NCI-H2196 (cell line): ENCODE measurements at regions not wholly inside any gene's neighbourhood (a gene's known extent, or its start where the extent isn't known, plus 50 kb on each side); places are given as distances from the start of the nearest gene placed in this dataset.

Experiments used
- DNase-seq: peaks from one replicate; lab custom pipeline; 2025; ENCODE audit not compliant: unreplicated experiment; lab: John Stamatoyannopoulos, UW

- DNase-seq, result no peak
These were observed 91.2 kb upstream of the ELOVL6 start for GRCh38 chr4:110289601-110290100.

- no peak for DNase-seq
These were observed 88.7 kb upstream of the ELOVL6 start for GRCh38 chr4:110287130-110287529.

- DNase-seq, result no peak
These were observed 79.7 kb upstream of the ELOVL6 start for GRCh38 chr4:110278127-110278526.

- no peak for DNase-seq
These were observed 77.5 kb upstream of the ELOVL6 start for GRCh38 chr4:110275871-110276270.

GRCh38 chr4:110271986-110272385 is 73.6 kb upstream of the ELOVL6 start:
- no peak for DNase-seq

- DNase-seq, result no peak
These were observed 72.2 kb upstream of the ELOVL6 start for GRCh38 chr4:110270492-110271197.

GRCh38 chr4:110268790-110269189 is 70.4 kb upstream of the ELOVL6 start:
- DNase-seq, result no peak

- DNase-seq, result no peak
These were observed 69.9 kb upstream of the ELOVL6 start for GRCh38 chr4:110268352-110268751.

- no peak for DNase-seq
These were observed 67.7 kb upstream of the ELOVL6 start for GRCh38 chr4:110266136-110266535.

- DNase-seq, result no peak
These were observed 66.6 kb upstream of the ELOVL6 start for GRCh38 chr4:110265001-110265400.

GRCh38 chr4:110260299-110260698 is 61.9 kb upstream of the ELOVL6 start:
- no peak for DNase-seq

- DNase-seq, result no peak
These were observed 51.6 kb upstream of the ELOVL6 start for GRCh38 chr4:110250023-110250387.

GRCh38 chr4:110248831-110249253 is 50.4 kb upstream of the ELOVL6 start:
- DNase-seq, result no peak
